Activated T-cell treated with anti-CD3 and anti-CD28 coated beads, Interleukin-2, amount 50 U/mL, for 1 hour (primary cell): ENCODE measurements at regions not wholly inside any gene's neighbourhood (a gene's known extent, or its start where the extent isn't known, plus 50 kb on each side); places are given as distances from the start of the nearest gene placed in this dataset.
"Not testable (repeated sequence)": the region's sequence is repeated elsewhere in the genome, so short reads cannot be mapped to it uniquely, and the experiment has no call there.

Experiments
- DNase-seq: peaks from one replicate; pipeline ENCODE4 v3.0.0-alpha.2; 2020

DNA sequence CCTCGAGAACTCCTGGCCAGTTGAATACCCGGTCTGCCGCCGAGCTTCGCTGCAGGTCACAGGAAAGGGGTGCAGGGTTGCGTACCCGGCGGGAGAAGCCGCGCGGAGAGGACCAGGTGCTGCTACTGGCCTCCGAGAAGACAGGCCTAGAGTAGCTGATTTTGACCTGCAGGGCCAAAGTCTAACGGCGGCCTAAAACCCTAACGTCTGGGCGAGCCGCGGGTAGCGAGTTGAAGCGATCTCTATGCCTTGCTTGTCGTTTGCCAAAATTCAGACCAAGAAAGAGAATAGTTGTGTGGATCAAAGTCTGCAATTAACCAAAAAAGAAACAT is 133.2 kb downstream of the FAM72C start:
- DNase-seq, result not testable (repeated sequence)

GRCh38 chr1:143837924-143838597 is 133.7 kb downstream of the FAM72C start:
- DNase-seq, result not testable (repeated sequence)

GRCh38 chr1:143833376-143833775 is 138.4 kb downstream of the FAM72C start:
- DNase-seq, result not testable (repeated sequence)

DNA sequence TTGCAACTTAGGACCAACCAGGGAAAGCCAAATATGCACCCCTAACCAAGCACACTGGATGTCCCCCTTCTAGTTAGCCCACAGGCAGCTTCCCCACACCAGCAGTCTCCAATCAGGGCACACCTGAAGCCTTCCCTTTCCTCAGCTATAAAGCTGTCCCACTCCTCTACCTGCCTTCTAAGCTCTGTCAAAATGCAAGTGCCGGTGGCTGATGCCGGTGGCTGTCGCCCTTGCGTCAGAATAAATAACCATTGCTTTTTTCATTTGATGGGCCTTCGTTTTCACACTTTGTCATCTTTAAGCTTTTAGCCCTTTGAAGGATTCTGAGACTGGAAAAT is 139.4 kb downstream of the FAM72C start:
- DNase-seq, result not testable (repeated sequence)

- not testable (repeated sequence) for DNase-seq
Observed at GRCh38 chr1:143831479-143832378, 140.1 kb downstream of the FAM72C start.

DNA sequence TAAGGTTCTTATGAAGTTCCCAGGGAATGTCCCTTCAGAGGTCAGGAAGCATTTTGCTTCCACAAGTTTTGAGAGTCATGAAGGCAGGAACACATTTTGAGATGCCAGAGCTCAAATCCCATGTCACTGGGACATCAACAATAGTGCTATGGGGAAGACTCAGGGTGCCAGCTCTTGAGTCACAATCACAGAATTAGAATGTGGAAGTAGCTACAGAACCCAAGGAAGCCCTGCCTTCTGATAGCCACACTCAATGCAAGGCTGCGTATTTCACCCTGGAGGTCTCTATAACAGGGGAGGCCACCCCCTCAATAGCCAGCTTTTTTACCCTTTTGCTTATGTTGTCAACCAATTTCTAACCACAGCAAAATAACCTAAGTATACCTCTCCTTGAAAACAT is 145.6 kb downstream of the FAM72C start:
- DNase-seq, result not testable (repeated sequence)

- not testable (repeated sequence) for DNase-seq
Observed at GRCh38 chr1:143824266-143824665, 147.5 kb downstream of the FAM72C start.

DNA sequence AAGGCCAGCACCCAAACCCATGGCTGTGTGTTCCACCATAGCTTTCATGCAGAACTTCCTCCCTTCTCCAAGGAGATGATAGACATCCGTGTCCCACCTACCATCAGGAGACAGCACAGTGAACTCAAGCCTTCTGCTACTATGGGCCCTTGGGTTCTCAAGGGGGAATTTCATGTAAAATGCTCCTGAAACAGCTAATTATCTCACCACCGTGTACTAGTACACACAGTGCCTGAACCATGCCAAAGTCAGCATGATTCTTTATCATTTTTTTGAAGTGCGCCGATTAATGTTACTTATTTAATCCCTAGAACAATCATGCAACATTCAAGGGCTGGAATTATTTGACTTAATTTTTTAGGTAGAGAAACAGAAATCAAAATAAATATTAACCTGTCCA is 151.7 kb downstream of the FAM72C start:
- DNase-seq, result not testable (repeated sequence)

DNA sequence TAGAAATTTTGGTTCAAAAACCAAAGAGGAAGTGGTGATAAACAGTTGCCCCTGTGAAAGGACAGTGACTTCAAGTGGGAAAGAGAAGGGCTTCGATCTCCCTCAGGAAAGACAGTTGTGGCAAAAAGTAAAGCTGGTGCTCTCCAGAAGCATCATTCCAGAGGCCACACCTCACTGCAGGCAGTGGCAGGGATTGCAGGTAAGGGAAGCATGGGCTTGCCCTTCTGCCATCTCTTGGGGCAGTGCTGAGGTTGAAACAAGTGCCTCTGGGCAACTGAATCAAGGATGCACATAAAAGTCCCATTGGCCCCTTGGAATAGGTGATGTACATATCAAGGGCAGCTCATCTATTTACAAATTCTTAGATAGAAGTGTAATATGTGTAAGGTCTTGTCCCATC is 155.4 kb downstream of the FAM72C start:
- not testable (repeated sequence) for DNase-seq

GRCh38 chr1:143805374-143805773 is 166.4 kb downstream of the FAM72C start:
- DNase-seq, result not testable (repeated sequence)

DNA sequence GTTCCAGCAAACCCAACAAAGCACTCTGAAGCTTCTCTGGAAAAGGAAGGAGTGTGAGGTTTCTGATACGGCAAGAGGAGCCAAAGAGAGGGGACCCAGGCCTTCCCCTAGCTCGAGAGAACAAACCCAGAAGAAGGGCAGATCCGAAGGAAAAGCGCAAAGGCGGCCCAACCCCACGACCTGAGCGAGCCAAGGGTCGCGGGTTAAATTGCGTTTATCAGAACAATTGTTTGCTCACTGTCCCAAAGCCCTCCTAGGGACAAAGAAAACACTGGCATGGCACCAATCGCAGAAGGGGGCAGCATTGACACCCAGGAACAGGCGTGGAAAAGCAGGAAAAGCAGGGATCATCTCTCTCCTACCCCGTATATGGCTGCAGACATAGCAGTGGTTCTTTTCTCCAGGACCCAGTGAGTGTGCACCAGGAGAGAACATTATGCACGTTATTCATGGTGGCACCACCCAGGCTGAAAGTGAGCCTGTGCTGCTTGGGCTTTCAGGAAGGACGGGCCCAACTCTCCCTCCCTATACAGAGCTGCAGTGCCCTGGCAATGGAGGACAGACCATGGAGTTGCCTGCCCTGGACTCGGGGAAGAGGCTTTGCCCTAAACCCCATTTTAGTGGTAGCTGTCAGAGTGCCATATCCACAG is 167.0 kb downstream of the FAM72C start:
- not testable (repeated sequence) for DNase-seq

GRCh38 chr1:143803927-143804411 is 167.8 kb downstream of the FAM72C start:
- DNase-seq, result peak; percentile 19

DNA sequence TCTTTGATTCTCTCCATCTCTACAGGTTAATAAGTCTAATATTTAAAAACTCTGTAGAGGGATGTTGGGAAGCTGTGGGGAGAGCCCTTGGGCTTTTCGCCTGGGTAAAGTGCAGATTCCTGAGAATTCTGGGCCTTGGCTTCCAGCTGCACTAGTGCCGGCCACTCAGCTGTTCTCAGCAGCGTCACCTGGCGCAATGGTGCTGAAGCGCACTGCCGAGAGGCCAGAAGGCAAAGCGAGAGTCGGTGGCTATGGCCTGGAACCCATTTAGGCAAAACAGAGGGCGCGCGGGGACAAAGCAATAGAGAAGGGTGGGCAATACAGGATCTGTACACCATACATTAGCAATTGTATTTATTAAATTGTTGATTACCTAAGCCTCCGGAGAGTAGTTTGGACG is 168.7 kb downstream of the FAM72C start:
- DNase-seq, result not testable (repeated sequence)

DNA sequence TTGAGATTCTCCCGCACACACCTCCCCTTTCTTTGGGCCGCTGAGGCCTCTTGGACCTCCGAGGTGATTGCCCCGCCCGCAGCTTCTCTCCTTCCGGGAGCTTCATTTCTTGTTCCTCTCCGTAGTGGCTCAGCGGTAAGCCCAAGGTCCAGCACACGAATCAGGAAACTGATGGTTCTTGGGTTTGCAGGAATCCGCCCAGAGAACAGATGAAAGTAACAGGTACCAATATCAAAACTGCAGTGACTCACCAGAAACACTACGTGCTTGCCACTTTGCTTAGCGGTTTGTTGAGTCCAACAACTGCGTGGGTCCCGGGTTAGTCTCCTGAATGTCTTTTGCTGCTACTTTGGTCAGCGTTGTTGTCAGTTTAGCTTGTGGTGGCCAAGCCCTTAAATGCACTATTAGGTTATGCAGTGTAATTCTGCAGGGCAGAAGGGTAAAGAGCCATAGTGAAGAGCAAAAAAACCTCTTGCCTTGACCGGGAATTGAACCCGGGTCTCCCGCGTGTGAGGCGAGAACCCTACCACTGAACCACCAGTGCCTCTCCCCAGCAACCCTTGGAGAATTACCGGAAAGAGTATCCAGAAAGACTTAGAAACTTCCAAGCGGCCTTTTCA is 172.1 kb downstream of the FAM72C start:
- DNase-seq, result not testable (repeated sequence)

DNA sequence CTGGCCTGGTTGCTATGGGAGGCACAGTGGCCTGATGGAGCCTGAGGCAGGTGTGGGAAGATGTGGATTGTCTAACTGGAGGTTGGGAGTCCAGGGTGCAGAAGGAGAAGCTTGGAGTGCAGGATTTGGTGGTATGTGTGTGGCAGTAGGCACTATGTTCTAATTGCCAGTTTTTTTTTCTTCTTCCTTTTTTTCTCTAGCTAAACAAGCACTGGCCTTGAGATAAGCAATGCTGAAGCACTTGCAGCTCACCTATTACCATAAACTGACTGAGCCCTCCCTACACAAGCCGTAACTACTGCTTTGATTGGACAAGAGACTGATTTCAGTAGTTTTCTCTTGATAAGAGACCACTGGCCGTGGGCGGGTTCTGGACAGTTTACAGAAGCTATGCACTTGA is 175.4 kb downstream of the FAM72C start:
- DNase-seq, result not testable (repeated sequence)

DNA sequence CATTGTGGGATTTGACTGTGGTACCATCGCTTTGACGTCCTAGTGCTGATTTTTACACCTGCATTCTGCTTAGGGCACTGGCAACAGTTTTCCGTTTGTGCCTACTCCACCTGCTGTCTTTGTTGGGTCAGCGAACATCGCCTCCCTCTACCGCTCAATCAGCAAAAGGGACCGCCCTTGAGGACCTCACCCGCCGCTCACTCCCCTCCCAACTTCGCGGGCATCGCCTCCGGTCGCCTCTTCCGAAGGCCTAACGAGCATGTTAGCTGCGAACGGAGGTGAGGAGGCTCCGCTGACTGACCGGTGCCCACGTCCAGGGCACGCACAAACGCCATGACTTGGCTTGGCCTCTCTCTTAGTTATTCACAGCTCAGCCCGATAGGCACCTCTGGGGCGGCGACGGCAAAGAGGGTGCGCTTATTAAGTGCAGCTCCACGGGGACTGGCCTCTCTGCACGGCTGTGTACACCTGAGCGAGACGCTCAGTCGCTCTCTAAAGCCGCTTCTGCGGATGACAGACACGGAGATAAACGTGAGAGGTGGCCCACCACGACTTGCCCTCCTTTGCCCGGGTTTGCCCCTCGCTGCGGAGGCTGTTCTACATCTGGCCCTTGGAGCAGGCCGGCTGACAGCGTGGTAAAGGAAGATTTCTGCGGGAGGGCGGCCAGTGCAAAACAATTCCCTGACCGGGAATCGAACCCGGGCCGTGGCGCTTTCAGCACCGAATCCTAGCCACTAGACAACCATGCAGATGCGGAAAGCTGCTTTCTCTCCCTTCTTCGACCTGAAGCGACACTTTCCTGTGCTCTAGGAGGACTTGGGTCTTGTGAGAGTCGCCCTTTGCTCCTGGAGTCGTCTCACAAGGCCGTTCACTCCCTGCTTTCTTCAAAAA is 179.5 kb downstream of the FAM72C start:
- DNase-seq, result not testable (repeated sequence)

- DNase-seq, result not testable (repeated sequence)
Observed at GRCh38 chr1:143786381-143786780, 185.4 kb downstream of the FAM72C start.

DNA sequence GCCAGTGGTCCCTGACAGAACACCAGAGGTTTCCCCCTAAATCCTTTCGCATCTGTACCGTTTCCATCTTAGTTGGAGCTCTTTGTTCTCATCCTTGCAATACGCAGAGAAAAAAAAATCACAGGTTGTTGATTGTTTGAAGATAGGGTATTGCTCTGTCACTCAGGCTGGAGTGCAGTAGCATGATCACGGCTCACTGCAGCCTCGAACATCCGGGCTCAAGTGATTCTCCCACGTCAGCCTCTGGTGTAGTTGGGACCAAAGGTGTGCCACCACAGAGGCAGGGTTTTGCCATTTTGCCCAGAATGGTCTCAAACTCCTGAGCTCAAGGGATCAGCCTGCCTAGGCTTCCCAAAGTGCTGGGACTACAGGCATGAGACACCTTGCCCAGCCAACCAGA is 185.9 kb downstream of the FAM72C start:
- DNase-seq, result not testable (repeated sequence)

DNA sequence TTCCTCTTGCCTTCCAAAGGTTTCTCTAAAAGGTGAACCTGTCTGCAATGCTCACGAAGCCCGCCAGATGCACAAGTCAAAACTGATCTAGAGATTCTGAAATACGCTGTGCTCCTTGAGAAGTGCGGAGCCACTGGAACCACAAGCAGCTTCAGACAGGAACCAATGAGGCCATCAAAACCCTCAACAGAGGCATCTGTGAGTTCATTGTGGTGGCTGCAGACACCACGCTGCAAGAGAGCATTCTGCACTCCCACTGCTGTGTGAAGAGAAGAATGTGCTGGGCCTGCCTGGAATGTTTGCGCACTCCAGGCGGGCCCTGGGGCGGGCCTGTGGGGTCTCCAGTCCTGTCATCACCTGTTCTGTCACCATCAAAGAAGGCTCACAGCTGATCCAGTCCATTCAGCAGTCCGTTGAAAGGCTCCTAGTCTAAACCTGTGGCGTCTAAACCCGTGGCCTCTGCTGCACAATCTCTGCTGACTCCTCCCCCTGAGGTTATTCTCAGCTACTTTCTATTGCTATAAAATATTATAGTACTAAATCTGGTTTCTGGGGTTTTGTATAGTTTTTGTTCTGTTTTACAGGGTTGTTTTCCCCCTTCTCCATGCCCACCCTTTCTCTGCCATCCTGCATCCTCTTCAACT is 187.4 kb downstream of the FAM72C start:
- DNase-seq, result not testable (repeated sequence)

DNA sequence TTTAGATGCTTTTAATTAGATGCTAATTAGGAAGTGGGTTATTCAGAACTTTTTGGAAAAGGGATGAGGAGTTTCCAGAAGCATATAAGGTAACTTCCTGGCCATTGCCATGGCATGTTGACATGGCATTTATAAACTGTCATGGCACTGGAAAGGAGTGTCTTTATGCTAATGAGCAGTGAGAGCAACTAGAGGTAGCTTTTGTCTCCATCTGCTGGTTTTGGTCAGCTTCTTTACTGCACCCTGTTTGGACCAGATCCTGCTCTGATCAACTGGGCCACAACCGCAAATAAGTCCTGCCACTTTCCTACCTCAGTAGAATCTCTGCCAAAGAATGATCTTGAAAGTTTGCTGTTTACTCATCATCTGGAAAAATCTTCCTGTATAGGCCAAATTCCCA is 193.6 kb downstream of the FAM72C start:
- not testable (repeated sequence) for DNase-seq

- not testable (repeated sequence) for DNase-seq
Observed at GRCh38 chr1:143764831-143765230, 207.0 kb downstream of the FAM72C start.
